Stimulated activated naive B cell treated with anti-CD40 and anti-IgM and Interleukin-4, amounts not matched to agents 10 μg/mL and 1 μg/mL and 100 μg/mL, for 72 hours (primary cell): ENCODE measurements at regions not wholly inside any gene's neighbourhood (a gene's known extent, or its start where the extent isn't known, plus 50 kb on each side); places are given as distances from the start of the nearest gene placed in this dataset.

Source experiments
- ATAC-seq, 2 donors: fragments of 150-1000 bp; cut with Tn5 transposase; replicated peaks; 2 replicates each; pipeline ENCODE4 v1.10.0; 2021; ENCODE audit warnings: moderate library complexity in 1 of 2
- DNase-seq: peaks from one replicate; pipeline ENCODE4 v3.0.0; 2021
- H3K27ac Mint-ChIP-seq: one replicate; pipeline ENCODE4 v1.8.0; 2022; ENCODE audit warnings: mild to moderate bottlenecking, mixed read lengths
- H3K27me3 Mint-ChIP-seq, 2 donors: one replicate each; pipeline ENCODE4 v1.8.0; 2022; ENCODE audit warnings: mixed read lengths in 2 of 2
- H3K36me3 Mint-ChIP-seq, 2 donors: one replicate each; pipeline ENCODE4 v1.8.0; 2022; ENCODE audit warnings: mixed read lengths in 2 of 2, mild to moderate bottlenecking in 1 of 2
- H3K4me1 Mint-ChIP-seq, 2 donors: one replicate each; pipeline ENCODE4 v1.8.0; 2022; ENCODE audit warnings: mixed read lengths in 2 of 2, mild to moderate bottlenecking in 1 of 2
- H3K4me3 Mint-ChIP-seq, 2 donors: one replicate each; pipeline ENCODE4 v1.8.0; 2022; ENCODE audit warnings: mild to moderate bottlenecking in 2 of 2, mixed read lengths in 2 of 2, moderate library complexity in 1 of 2
- H3K9me3 Mint-ChIP-seq, 2 donors: one replicate each; pipeline ENCODE4 v1.8.0; 2022; ENCODE audit warnings: mixed read lengths in 2 of 2, mild to moderate bottlenecking in 1 of 2

DNA sequence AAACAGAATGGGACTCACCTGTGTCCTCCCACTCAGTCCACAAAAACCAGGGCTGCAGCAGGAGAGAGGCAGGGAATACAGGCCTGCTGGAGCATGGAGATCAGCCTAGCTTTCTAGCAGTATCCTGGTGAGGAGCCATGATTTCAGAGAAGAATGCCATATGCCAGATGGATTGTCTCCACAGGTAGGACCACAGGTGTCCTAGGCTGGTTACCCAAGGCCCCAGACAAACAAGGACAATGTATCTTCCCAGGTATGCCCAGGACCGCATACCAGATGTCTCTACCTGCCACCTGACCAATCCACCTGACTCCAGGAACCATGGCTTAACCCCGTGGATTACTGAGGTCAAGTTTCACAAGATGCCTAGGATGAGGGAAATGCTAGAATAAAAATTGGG is 295.4 kb upstream of the NPSR1 start:
- no peak overlapping the region for H3K4me3 Mint-ChIP-seq
- DNase-seq (no peak), ATAC-seq (no peak)
- no peaks in the 10 kb centered on the region for H3K36me3 Mint-ChIP-seq
- no peaks in the 10 kb centered on the region for H3K27me3 Mint-ChIP-seq
- H3K9me3 Mint-ChIP-seq, result peaks cover 0 to 3% of the 10 kb centered on the region in 2 donors
- H3K27ac Mint-ChIP-seq, result no peak overlapping the region
- no peaks in the 10 kb centered on the region for H3K4me1 Mint-ChIP-seq

DNA sequence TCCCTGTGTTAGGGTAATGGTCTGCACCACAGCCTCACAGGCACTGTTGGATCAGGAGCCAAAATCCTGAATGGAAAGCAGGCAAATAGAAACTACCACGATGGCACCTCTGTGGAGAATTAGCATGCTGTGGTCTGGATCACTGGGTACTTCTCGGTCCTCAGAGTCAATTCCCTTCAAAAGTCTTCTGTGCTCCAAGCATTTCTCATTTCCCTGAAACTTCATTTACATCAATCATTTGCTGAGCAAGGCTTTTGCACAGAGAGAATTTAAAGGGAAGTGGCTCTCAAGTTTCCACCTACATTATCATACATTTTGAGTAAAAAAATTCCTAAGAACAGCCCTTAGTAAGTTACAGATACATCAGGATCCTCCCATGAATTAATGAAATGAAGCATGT is 293.9 kb upstream of the NPSR1 start:
- Mint-ChIP-seq H3K27me3 (no peaks in the 10 kb centered on the region), H3K9me3 (peaks cover 0 to 3% of the 10 kb centered on the region in 2 donors), H3K36me3 (no peaks in the 10 kb centered on the region), H3K27ac (no peak overlapping the region), H3K4me3 (no peak overlapping the region), H3K4me1 (no peaks in the 10 kb centered on the region)
- DNase-seq, result no peak
- no peak for ATAC-seq

DNA sequence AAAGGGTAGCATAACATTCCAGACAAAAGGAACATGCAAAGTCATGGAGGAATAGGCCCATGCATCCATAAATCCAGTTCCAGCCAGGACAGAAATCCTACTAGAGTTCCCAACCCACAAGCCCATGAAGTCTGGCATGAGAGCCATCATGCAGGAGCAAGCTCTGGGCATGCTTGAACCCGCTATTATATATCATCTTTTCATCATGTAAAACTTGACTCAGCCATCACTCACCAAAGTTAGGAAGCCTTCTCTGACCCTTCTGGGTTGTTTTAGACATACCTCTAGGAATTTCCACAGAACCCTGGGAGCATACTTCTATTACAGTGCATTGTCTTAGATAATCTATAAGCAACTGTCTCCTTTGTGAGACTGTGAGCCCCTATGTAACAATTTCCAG is 293.0 kb upstream of the NPSR1 start:
- peaks cover 0 to 3% of the 10 kb centered on the region in 2 donors for H3K9me3 Mint-ChIP-seq
- H3K36me3 Mint-ChIP-seq, result no peaks in the 10 kb centered on the region
- H3K4me3 Mint-ChIP-seq, result no peak overlapping the region
- no peaks in the 10 kb centered on the region for H3K4me1 Mint-ChIP-seq
- ATAC-seq (no peak), DNase-seq (no peak)
- no peaks in the 10 kb centered on the region for H3K27me3 Mint-ChIP-seq
- no peak overlapping the region for H3K27ac Mint-ChIP-seq

DNA sequence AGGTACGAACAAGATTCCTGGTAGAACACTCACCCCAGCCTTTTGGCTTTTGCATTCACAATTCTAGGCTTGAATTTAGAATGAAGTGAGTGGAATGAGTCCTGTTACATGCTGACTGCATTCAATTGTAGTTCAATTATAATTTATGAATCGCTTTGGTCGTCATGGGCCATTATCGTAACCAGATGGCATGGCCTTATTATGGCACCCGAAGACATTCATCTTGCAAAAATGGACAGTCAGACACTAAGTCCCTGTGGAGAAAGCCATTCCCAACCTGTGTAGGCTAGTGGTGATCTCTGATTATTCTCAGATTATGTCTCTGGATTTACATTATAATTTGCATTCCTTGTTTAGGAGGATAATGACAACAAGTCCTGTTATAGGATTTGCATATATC is 292.4 kb upstream of the NPSR1 start:
- DNase-seq, result no peak
- ATAC-seq, result no peak
- H3K9me3 Mint-ChIP-seq, result peaks cover 0 to 3% of the 10 kb centered on the region in 2 donors
- no peaks in the 10 kb centered on the region for H3K4me1 Mint-ChIP-seq
- H3K4me3 Mint-ChIP-seq, result no peak overlapping the region
- H3K27ac Mint-ChIP-seq, result no peak overlapping the region
- H3K27me3 Mint-ChIP-seq, result no peaks in the 10 kb centered on the region
- H3K36me3 Mint-ChIP-seq, result no peaks in the 10 kb centered on the region

DNA sequence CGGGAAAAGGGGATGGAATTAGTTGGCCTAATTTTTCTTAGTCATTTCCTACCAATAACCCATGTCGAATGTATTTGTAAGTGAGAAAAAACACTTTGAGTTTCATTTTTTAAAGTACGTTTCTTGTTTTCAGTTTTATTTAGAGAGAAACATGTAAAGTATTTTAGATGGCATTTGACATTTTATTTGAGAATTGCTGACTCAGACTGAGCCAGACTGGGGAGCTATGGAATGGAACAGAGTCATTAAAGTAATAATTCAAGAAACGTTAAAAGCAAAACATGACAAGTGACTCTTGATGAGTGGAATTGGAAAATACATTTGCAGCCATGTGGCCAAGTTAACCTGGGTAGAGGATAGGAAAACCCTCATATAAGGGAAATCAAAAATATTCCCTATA is 286.1 kb upstream of the NPSR1 start:
- no peak overlapping the region for H3K27ac Mint-ChIP-seq
- H3K4me3 Mint-ChIP-seq, result no peak overlapping the region
- H3K4me1 Mint-ChIP-seq, result no peaks in the 10 kb centered on the region
- no peaks in the 10 kb centered on the region for H3K36me3 Mint-ChIP-seq
- ATAC-seq (no peak), DNase-seq (no peak)
- peaks cover 3 to 4% of the 10 kb centered on the region in 2 donors for H3K9me3 Mint-ChIP-seq
- no peaks in the 10 kb centered on the region for H3K27me3 Mint-ChIP-seq

DNA sequence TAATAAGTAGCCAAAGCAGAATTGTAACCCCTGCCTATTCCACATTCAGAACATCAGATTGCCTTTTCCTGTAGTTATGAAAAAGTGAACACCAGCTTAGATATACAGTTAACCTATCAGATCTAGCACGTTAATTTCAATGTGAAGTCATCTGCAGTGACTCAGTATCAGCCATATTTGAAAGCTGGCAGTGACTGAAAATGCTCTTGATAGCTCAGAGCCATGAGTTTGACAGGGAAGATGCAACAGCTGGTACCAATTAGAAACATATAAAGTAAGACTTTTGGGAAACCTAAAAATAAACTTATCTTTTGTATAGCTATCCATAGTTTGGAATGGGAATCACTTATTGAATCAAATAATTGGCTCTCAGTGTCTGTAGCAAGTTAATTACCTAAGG is 284.1 kb upstream of the NPSR1 start:
- Mint-ChIP-seq H3K4me1 (no peaks in the 10 kb centered on the region), H3K27me3 (no peaks in the 10 kb centered on the region), H3K27ac (no peak overlapping the region), H3K4me3 (no peak overlapping the region), H3K36me3 (no peaks in the 10 kb centered on the region), H3K9me3 (peaks cover 0 to 4% of the 10 kb centered on the region in 2 donors)
- no peak for DNase-seq
- no peak for ATAC-seq

DNA sequence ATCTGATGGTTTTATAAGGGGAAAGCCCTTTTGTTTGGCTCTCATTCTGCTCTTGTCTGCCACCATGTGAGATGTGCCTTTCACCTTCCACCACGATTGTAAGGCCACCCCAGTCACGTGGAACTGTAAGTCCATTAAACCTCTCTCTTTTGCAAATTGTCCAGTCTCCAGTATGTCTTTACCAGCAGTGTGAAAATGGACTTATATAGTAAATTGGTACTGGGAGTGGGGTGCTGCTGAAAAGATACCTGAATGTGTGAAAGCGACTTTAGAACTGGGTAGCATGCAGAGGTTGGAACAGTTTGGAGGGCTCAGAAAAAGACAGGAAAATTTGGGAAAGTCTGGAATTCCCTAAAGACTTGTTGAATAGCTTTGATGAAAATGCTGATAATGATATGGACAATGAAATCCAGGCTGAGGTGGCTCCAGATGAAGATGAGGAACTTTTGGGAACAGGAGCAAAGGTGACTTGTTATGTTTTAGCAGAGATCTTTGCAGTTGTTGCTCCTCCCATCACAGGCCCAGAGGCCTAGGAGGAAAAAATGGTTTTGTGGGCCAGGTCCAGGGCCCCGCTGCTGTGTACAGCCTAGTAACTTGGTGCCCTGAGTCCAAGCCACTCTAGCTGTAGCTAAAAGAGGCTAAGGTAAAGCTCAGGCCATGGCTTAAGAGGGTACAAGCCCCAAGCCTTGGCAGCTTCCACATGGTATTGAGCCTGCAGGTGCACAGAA is 275.7 kb upstream of the NPSR1 start:
- no peak overlapping the region for H3K4me3 Mint-ChIP-seq
- H3K36me3 Mint-ChIP-seq, result no peaks in the 10 kb centered on the region
- no peak for DNase-seq
- no peak overlapping the region for H3K27ac Mint-ChIP-seq
- H3K4me1 Mint-ChIP-seq, result no peaks in the 10 kb centered on the region
- peaks cover 10 to 12% of the 10 kb centered on the region in 2 donors for H3K9me3 Mint-ChIP-seq
- no peak for ATAC-seq
- H3K27me3 Mint-ChIP-seq, result no peaks in the 10 kb centered on the region

DNA sequence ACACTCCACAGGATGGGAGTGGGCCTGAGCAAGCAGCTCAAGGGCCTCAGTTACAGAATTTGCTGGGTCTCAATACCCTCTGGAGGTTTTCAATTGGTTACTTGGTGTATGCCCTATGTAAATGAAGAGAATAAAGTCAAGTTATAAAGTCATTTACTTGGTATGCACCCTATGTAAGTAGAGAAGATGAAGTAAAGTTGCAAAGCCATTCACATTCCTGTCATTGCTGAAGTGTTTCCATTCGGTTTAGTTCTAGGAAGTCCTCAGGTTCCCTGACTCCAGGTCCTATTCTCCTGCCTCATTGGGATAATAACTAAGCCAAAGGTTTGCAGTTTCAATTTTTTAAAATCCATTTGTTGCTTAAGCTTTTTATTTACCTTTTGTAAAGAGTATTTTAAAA is 272.6 kb upstream of the NPSR1 start:
- Mint-ChIP-seq H3K9me3 (peaks cover 10 to 15% of the 10 kb centered on the region in 2 donors), H3K4me3 (no peak overlapping the region), H3K27me3 (no peaks in the 10 kb centered on the region), H3K27ac (no peak overlapping the region), H3K36me3 (no peaks in the 10 kb centered on the region), H3K4me1 (no peaks in the 10 kb centered on the region)
- ATAC-seq (no peak), DNase-seq (no peak)

DNA sequence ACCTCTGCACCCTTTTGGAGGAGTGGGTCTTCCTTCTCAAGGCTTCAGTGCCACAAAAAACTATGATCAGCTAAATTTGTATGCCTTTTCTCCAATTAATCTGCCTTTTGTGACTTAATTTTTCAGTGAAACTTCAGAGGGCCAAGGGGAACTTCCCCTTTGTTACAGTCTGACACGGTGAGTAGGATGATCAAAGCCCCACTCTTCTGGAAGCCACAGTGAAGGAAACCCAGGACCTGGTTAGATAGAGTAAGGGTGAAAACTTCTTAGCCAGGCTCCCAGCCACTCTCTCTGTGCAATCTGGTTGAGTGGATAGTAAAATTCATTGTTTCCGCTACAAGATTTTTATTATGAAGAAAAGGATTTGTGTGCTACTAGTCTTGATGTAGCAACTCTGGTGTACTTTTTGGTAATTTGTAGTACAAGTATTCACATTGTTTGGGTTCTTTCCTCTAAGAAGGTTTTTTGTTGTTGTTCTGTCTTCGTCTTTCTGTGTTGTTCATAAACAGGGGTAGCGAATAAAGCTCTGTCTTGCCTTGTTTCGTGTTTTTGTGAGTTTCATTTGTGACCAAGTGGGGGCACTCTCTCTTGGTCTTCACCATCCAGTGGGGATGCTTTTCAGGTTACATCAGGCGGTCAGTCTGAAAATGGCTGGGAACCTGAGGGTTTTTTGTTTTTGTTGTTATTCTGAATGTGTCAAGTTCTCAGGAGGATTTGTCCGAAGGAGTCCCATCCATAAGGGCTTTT is 268.5 kb upstream of the NPSR1 start:
- H3K4me1 Mint-ChIP-seq, result no peaks in the 10 kb centered on the region
- H3K9me3 Mint-ChIP-seq, result peaks cover 0 to 3% of the 10 kb centered on the region in 2 donors
- no peaks in the 10 kb centered on the region for H3K36me3 Mint-ChIP-seq
- no peak for DNase-seq
- no peak overlapping the region for H3K4me3 Mint-ChIP-seq
- H3K27me3 Mint-ChIP-seq, result no peaks in the 10 kb centered on the region
- no peak for ATAC-seq
- H3K27ac Mint-ChIP-seq, result no peak overlapping the region

DNA sequence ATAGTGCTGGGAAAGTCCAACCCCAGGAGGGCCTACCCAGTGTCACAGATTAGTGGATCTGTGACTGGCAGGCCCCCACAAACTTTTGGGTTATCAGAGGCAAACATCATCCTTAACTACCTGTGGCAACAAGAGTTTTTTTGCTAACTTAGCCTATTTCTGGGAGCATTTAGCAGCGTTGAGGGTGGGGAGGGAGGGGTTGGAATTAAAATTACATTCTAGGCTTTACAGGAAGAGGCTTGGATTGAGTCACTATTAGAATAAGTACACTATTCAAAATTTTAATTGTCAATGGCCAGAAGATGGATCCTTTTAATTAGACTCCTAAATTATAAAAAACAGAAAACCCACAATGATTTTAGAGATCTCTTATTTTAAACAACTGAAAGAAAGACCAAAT is 267.9 kb upstream of the NPSR1 start:
- no peak overlapping the region for H3K4me3 Mint-ChIP-seq
- H3K27ac Mint-ChIP-seq, result no peak overlapping the region
- no peaks in the 10 kb centered on the region for H3K27me3 Mint-ChIP-seq
- no peak for ATAC-seq
- H3K4me1 Mint-ChIP-seq, result no peaks in the 10 kb centered on the region
- DNase-seq, result no peak
- peaks cover 0 to 3% of the 10 kb centered on the region in 2 donors for H3K9me3 Mint-ChIP-seq
- no peaks in the 10 kb centered on the region for H3K36me3 Mint-ChIP-seq

DNA sequence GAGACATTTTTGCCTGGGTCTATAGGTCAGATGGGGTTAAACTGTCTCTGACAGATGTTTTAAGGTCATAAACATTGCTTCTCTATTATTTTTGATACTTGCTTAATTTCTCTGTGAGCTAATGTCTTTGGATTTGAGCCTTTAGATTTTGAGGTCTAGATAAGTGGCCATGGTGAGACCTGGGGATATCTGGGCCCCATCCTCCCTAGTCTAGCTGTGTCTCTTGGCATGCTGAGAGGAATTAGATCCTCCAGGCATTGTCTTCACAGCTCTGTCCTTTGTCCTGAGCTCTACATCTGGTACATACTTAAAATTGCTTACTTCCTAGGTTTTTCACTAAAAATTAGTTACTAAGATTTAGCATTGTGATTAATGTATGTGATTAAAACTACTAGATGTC is 265.0 kb upstream of the NPSR1 start:
- H3K4me1 Mint-ChIP-seq, result no peaks in the 10 kb centered on the region
- ATAC-seq, result no peak

DNA sequence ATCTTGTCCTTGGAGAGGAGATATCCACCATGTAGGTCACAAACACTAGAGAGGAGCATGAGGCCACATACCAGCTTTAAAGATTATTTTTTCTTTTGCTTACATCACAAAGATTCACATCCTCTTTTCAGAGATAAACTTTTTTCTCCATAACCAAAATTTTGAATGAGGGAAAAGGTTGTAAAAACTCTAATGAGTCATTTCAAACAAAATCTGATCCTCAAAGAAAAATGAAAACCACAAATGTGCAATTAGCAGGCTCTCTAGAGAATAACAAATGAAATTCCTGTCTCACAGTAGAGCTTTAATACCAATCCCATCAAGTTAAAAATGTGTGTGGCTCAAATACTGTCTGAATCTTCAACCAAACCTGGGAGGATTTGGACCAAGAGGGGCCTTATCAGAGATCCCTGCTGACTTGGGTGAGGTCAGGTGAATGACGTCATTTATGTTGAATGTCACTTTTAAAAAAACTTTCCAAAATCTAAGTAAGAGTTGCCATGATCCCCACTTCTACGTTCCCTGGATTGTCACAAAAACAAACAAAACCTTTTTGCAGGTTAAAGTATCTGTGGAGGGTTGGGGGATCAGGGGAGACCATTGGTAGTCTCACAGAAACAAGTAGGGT is 261.5 kb upstream of the NPSR1 start:
- Mint-ChIP-seq H3K4me3 (no peak overlapping the region), H3K36me3 (no peaks in the 10 kb centered on the region), H3K27me3 (no peaks in the 10 kb centered on the region), H3K9me3 (peaks cover 0 to 6% of the 10 kb centered on the region in 2 donors), H3K27ac (no peak overlapping the region), H3K4me1 (no peaks in the 10 kb centered on the region)
- DNase-seq (no peak), ATAC-seq (peak; percentile 64 to 69)

More for the DNA sequence above, 265.0 kb upstream of the NPSR1 start:
- DNase-seq, result no peak
- H3K4me3 Mint-ChIP-seq, result no peak overlapping the region
- H3K36me3 Mint-ChIP-seq, result no peaks in the 10 kb centered on the region
- H3K9me3 Mint-ChIP-seq, result peaks cover 0 to 3% of the 10 kb centered on the region in 2 donors
- H3K27me3 Mint-ChIP-seq, result no peaks in the 10 kb centered on the region
- H3K27ac Mint-ChIP-seq, result no peak overlapping the region

DNA sequence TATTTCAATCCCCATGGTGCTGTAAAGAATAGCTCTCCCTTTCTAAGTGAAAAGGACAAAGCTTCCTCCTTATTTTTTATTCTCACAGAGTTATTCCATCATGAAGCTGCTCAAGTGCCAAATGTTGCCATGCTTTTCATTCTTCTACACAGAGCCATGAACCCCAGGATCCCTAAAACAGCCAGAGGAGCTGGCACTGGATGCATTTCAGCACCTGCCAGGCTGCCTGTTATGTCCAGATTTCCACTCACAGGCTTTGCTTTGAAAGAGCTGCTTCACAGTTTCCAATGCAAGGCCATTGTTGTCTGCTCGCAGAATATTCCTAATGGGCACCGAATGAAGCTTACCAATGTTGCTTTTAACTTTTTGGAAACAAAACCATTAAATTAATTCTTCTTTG is 256.2 kb upstream of the NPSR1 start:
- H3K4me1 Mint-ChIP-seq, result no peaks in the 10 kb centered on the region
- no peak overlapping the region for H3K27ac Mint-ChIP-seq
- H3K36me3 Mint-ChIP-seq, result no peaks in the 10 kb centered on the region
- no peaks in the 10 kb centered on the region for H3K27me3 Mint-ChIP-seq
- H3K4me3 Mint-ChIP-seq, result no peak overlapping the region
- peaks cover 4 to 7% of the 10 kb centered on the region in 2 donors for H3K9me3 Mint-ChIP-seq
- DNase-seq (no peak), ATAC-seq (no peak)

DNA sequence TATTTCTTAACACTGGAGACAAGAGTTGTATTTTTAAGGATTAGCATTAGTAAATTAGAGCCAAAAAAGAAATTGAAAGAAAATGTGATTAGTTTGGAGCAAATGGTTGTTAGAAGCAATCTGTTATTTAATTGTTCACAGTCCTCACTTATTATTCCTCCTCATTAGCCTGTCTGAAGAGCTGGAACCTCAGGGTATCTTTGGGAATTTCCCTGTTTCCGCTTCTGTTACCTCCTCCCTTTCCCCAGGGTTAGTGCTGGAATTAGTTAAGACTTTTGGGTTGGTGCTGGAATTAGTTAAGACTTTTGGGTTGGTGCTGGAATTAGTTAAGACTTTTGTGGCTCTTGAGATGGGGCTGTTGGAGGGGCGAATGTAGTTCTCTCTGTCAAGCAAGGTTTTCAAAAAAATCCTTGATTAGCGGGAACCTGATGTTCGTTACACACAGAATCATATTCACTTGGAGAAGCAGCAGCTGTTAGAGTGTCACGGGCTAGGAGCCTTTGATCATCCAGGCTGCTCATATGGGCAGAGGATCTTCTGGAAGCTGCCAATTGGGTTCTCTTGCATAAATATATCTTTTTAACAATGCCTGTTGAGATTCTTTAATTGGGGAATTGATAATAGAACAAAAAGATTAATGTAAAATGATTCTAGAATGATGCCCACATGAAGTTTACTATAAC is 251.0 kb upstream of the NPSR1 start:
- Mint-ChIP-seq H3K4me3 (no peak overlapping the region), H3K36me3 (no peaks in the 10 kb centered on the region), H3K9me3 (peaks cover 0 to 4% of the 10 kb centered on the region in 2 donors), H3K27me3 (no peaks in the 10 kb centered on the region), H3K27ac (no peak overlapping the region), H3K4me1 (no peaks in the 10 kb centered on the region)
- DNase-seq, result no peak
- no peak for ATAC-seq
